Uterus (tissue), 2 donors: ENCODE measurements at regions not wholly inside any gene's neighbourhood (a gene's known extent, or its start where the extent isn't known, plus 50 kb on each side); places are given as distances from the start of the nearest gene placed in this dataset.

Experiments used
- POLR2A ChIP-seq, 2 donors: fragments of 450-650 bp; IDR thresholded peaks; one replicate each; pipeline ENCODE4 v1.6.1; 2016; ENCODE audit warnings: antibody characterized with exemption in 2 of 2, mild to moderate bottlenecking in 1 of 2, moderate library complexity in 1 of 2
- TF ChIP-seq, protein P1 (sequence below), 4 experiments: fragments of 200-600 bp in 2 of 4; fragments of 450-650 bp in 2 of 4; sonication (generic) in 2 of 4; IDR thresholded peaks; one replicate each; pipeline ENCODE4 v1.5.1; 2016 to 2019; ENCODE audit warnings: antibody characterized with exemption in 4 of 4, mild to moderate bottlenecking in 2 of 4, moderate library complexity in 1 of 4

- TF ChIP-seq, protein P1, sequence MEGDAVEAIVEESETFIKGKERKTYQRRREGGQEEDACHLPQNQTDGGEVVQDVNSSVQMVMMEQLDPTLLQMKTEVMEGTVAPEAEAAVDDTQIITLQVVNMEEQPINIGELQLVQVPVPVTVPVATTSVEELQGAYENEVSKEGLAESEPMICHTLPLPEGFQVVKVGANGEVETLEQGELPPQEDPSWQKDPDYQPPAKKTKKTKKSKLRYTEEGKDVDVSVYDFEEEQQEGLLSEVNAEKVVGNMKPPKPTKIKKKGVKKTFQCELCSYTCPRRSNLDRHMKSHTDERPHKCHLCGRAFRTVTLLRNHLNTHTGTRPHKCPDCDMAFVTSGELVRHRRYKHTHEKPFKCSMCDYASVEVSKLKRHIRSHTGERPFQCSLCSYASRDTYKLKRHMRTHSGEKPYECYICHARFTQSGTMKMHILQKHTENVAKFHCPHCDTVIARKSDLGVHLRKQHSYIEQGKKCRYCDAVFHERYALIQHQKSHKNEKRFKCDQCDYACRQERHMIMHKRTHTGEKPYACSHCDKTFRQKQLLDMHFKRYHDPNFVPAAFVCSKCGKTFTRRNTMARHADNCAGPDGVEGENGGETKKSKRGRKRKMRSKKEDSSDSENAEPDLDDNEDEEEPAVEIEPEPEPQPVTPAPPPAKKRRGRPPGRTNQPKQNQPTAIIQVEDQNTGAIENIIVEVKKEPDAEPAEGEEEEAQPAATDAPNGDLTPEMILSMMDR (IDR thresholded peaks at IDR 0.05) = no peak
- no peak for TF ChIP-seq POLR2A (IDR thresholded peaks at IDR 0.05)
These were observed 377.1 kb upstream of the TBL1XR1 start for GRCh38 chr3:177574222-177574856.
